PC-9 (cell line): ENCODE measurements at regions not wholly inside any gene's neighbourhood (a gene's known extent, or its start where the extent isn't known, plus 50 kb on each side); places are given as distances from the start of the nearest gene placed in this dataset.

ENCODE experiments used
- BruUV-seq: library from RNA; stranded (reverse); fragments of 400-500 nt; replicated peaks from 2 replicates; lab custom pipeline; 2021; lab: Mats Ljungman, UMichigan
- CTCF ChIA-PET: fragments of 300-600 bp; sonication (Branson Sonifier 250); formaldehyde crosslinking; loops from one replicate; lab custom pipeline; 2022; ENCODE audit warnings: antibody characterized with exemption; lab: Charles Lee
- POLR2A ChIA-PET: fragments of 300-600 bp; sonication (Branson Sonifier 250); formaldehyde crosslinking; loops from one replicate; lab custom pipeline; 2022; ENCODE audit warnings: antibody characterized with exemption; ENCODE audit not compliant: unreplicated experiment; lab: Charles Lee
- DNase-seq, 2 experiments: peaks; one replicate each; pipeline versions ENCODE4 v3.0.0 to v3.0.0-alpha.2; 2015 to 2022; ENCODE audit warnings: mixed read lengths in 1 of 2
- H2AFZ ChIP-seq: fragments of 200-600 bp; sonication (generic); 2 replicates; pipeline ENCODE4 v1.8.1; 2017; ENCODE audit warnings: antibody characterized with exemption
- H3F3A ChIP-seq: fragments of 200-600 bp; sonication (generic); 2 replicates; pipeline ENCODE4 v1.8.1; 2017; ENCODE audit warnings: antibody characterized with exemption, mild to moderate bottlenecking, low read depth; ENCODE audit not compliant: insufficient read depth
- H3K27ac ChIP-seq: fragments of 200-600 bp; sonication (generic); 2 replicates; pipeline ENCODE4 v1.6.1; 2016; ENCODE audit warnings: mixed run types
- H3K27me3 ChIP-seq: fragments of 200-600 bp; sonication (generic); 2 replicates; pipeline ENCODE4 v1.6.1; 2016; ENCODE audit warnings: low read depth, mixed run types; ENCODE audit not compliant: insufficient read depth
- H3K36me3 ChIP-seq: fragments of 200-600 bp; sonication (generic); 2 replicates; pipeline ENCODE4 v1.6.1; 2016; ENCODE audit warnings: low read depth, mixed run types
- H3K4me1 ChIP-seq: fragments of 200-600 bp; sonication (generic); replicated peaks from 2 replicates; pipeline ENCODE4 v1.6.1; 2016; ENCODE audit warnings: mixed run types; ENCODE audit not compliant: insufficient read depth
- H3K4me2 ChIP-seq: fragments of 200-600 bp; sonication (generic); 2 replicates; pipeline ENCODE4 v1.6.1; 2017; ENCODE audit warnings: mixed run types
- H3K4me3 ChIP-seq: fragments of 200-600 bp; sonication (generic); 2 replicates; pipeline ENCODE4 v1.6.1; 2016; ENCODE audit warnings: mixed run types
- H3K79me2 ChIP-seq: fragments of 200-600 bp; sonication (generic); 2 replicates; pipeline ENCODE4 v1.6.1; 2017; ENCODE audit warnings: low read depth, mixed run types
- H3K9me2 ChIP-seq: fragments of 200-600 bp; sonication (generic); 2 replicates; pipeline ENCODE4 v1.8.1; 2017; ENCODE audit warnings: mild to moderate bottlenecking; ENCODE audit not compliant: insufficient read depth
- H3K9me3 ChIP-seq: fragments of 200-600 bp; sonication (generic); 2 replicates; pipeline ENCODE4 v1.8.1; 2016; ENCODE audit warnings: low read depth; ENCODE audit not compliant: insufficient read depth
- H4K20me1 ChIP-seq: fragments of 200-600 bp; sonication (generic); 2 replicates; pipeline ENCODE4 v1.8.1; 2017; ENCODE audit not compliant: insufficient read depth
- CTCF ChIP-seq: fragments of 200-600 bp; sonication (generic); conservative IDR thresholded peaks from 2 replicates; pipeline ENCODE4 v1.6.1; 2017; ENCODE audit warnings: mixed run types, antibody characterized with exemption, mild to moderate bottlenecking, moderate library complexity
- EZH2 ChIP-seq: fragments of 200-600 bp; sonication (generic); IDR thresholded peaks from 2 replicates; pipeline ENCODE4 v1.8.0; 2017; ENCODE audit warnings: antibody characterized with exemption, low read depth
- intact Hi-C: fragments of 100-400 bp; cut with micrococcal nuclease; formaldehyde crosslinking; loops from one replicate; pipeline ENCODE4 v1.10.0; 2022; ENCODE audit not compliant: unreplicated experiment

DNA sequence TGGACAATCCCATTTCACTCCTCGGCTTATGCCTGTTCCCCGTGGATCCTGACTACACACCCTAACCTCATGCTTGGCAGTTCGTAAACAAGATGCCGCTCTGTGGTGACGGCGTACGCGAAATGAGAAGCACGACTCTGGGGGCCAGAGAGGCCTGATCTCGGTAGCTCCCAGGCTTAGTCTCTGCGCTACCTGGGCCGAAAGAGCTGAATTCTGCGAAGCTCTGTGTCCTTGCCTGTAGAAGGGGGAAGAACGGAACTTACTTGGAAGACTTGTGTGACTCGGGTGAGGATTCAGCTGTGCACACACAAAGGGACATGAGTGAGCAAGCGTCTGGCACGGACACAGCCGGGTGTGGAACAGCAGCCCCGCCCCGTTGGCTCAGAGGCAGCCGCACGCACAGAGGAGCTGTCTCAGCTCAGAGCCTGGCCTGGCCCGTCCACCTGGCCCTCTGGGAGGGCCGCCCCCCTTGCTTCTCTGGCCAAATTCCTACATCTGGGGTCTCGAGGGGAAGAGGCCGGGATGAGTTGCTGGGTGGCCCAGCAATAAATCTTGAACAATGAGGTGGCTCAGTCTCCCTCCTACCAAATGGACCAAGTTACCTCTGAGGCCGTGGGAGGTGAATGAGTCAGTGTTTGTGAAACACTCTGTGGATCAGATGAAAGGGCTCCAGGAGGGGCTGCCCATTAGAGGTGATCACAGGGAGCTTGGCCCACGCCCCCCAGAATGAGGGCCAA, 83.8 kb downstream of the PDGFA start:
- peaks cover 15% of the 10 kb centered on the region; the same call in 1 of the 2 replicates for H3K4me1 ChIP-seq
- no peak overlapping the region for H2AFZ ChIP-seq
- intact Hi-C loops, result no loop called here
- H3K27ac ChIP-seq, result no peak overlapping the region
- H3K9me3 ChIP-seq, result no peaks in the 10 kb centered on the region
- POLR2A ChIA-PET, result interaction anchor here (0.6 to 0.7 kb wide), 3 partner anchors 14 to 1265 kb away, joined by 3 to 4 read pairs (median 4); no protein-coding TSS in a partner anchor
- H3K9me2 ChIP-seq, result no peaks in the 10 kb centered on the region
- no peak for TF ChIP-seq CTCF
- TF ChIP-seq EZH2, result no peak
- CTCF ChIA-PET, result interaction anchor here (0.5 to 1.0 kb wide), 2 partner anchors 297 to 514 kb away, joined by 3 to 5 read pairs; no protein-coding TSS in a partner anchor
- H3K27me3 ChIP-seq, result peaks cover 63% of the 10 kb centered on the region
- no peaks in the 10 kb centered on the region for H3K79me2 ChIP-seq
- peak overlapping the region; percentile 63; the same call in 1 of the 2 replicates for H3K4me2 ChIP-seq
- H3K4me3 ChIP-seq, result no peak overlapping the region
- DNase-seq, result no peak
- no peaks in the 10 kb centered on the region for H3K36me3 ChIP-seq
- H3F3A ChIP-seq, result no peaks in the 10 kb centered on the region
- no peaks in the 10 kb centered on the region for H4K20me1 ChIP-seq
- no TSS peak for BruUV-seq

GRCh38 chr7:436367-437128, 83.1 kb downstream of the PDGFA start:
- H3K4me2 ChIP-seq, result no peak overlapping the region
- H3K4me1 ChIP-seq, result peaks cover 15% of the 10 kb centered on the region; the same call in 1 of the 2 replicates
- no peak overlapping the region for H2AFZ ChIP-seq
- intact Hi-C loops, result no loop called here
- ChIA-PET POLR2A (interaction anchor here (0.6 kb wide), 1 partner anchor 78 kb away, joined by 4 read pairs; no protein-coding TSS in a partner anchor), CTCF (interaction anchor here (1.0 kb wide), 1 partner anchor 296 kb away, joined by 3 read pairs; no protein-coding TSS in a partner anchor)
- no peaks in the 10 kb centered on the region for H4K20me1 ChIP-seq
- H3K27ac ChIP-seq, result no peak overlapping the region
- no peaks in the 10 kb centered on the region for H3K9me3 ChIP-seq
- H3K27me3 ChIP-seq, result peaks cover 56% of the 10 kb centered on the region
- no peaks in the 10 kb centered on the region for H3F3A ChIP-seq
- H3K4me3 ChIP-seq, result no peak overlapping the region
- BruUV-seq, result no TSS peak
- no peaks in the 10 kb centered on the region for H3K36me3 ChIP-seq
- no peak for TF ChIP-seq CTCF
- no peak for TF ChIP-seq EZH2
- no peak for DNase-seq
- H3K79me2 ChIP-seq, result no peaks in the 10 kb centered on the region
- H3K9me2 ChIP-seq, result no peaks in the 10 kb centered on the region
